ENCODE measurements at regions not wholly inside any gene's neighbourhood (a gene's known extent, or its start where the extent isn't known, plus 50 kb on each side); places are given as distances from the start of the nearest gene placed in this dataset.

DNA sequence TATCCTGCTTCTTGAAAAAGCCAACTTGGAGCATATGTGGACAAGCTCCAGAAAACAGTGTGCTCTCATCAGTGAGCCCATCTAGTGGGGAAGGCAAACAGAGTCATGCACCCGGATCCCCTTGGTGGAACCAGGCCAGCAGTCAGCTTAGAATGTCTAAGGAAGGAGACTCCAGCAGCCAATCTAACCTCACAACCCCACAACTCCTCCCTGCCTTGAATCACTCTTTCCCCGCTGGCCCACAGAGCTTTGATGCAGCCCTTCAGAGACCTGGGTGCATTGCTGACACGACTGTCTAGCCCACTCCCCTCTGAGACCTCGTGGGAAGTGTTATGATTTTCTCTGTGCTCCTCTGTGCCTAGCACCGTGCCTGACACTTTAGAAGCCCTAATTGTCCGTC, 623.7 kb downstream of the BNC2 start:
- H2AFZ ChIP-seq (ENCODE audit: low read length): no peak overlapping the region
- H3K36me3 ChIP-seq (ENCODE audit: insufficient read depth, low read length): no peaks in the 10 kb centered on the region
- peaks cover 29% of the 10 kb centered on the region for H3K4me1 ChIP-seq (ENCODE audit: insufficient read depth, low read length)
- DNase-seq (ENCODE audit: insufficient read length, low spot score, missing footprints): peak; percentile 26
- no peak overlapping the region for H3K4me3 ChIP-seq (ENCODE audit: insufficient read depth, low read length)
- no peak for TF ChIP-seq CTCF (IDR thresholded peaks at IDR 0.05; ENCODE audit: extremely low read depth, low read depth, low read length)
- H3K27ac ChIP-seq (ENCODE audit: low read depth, low read length): peak overlapping the region; percentile 60
- H4K20me1 ChIP-seq (ENCODE audit: insufficient read depth, low read length): no peaks in the 10 kb centered on the region
- H3K79me2 ChIP-seq (ENCODE audit: insufficient read depth, low read length): no peaks in the 10 kb centered on the region
- peak overlapping the region; percentile 45 for H3K4me2 ChIP-seq (ENCODE audit: insufficient read depth, low read length)
- H3K9me3 ChIP-seq (ENCODE audit: low read depth, low read length): no peaks in the 10 kb centered on the region
- no peaks in the 10 kb centered on the region for H3K27me3 ChIP-seq (ENCODE audit: insufficient read depth, low read length)

GRCh38 chr9:16247188-16247875, 623.1 kb downstream of the BNC2 start:
- H3K27ac ChIP-seq (ENCODE audit: low read depth, low read length): peak overlapping the region; percentile 60
- TF ChIP-seq CTCF (IDR thresholded peaks at IDR 0.05; ENCODE audit: extremely low read depth, low read depth, low read length): no peak
- no peaks in the 10 kb centered on the region for H3K36me3 ChIP-seq (ENCODE audit: insufficient read depth, low read length)
- peak overlapping the region; percentile 1 for H2AFZ ChIP-seq (ENCODE audit: low read length)
- H3K4me3 ChIP-seq (ENCODE audit: insufficient read depth, low read length): no peak overlapping the region
- H3K79me2 ChIP-seq (ENCODE audit: insufficient read depth, low read length): no peaks in the 10 kb centered on the region
- peak; percentile 48 for DNase-seq (ENCODE audit: insufficient read length, low spot score, missing footprints)
- H3K27me3 ChIP-seq (ENCODE audit: insufficient read depth, low read length): no peaks in the 10 kb centered on the region
- H4K20me1 ChIP-seq (ENCODE audit: insufficient read depth, low read length): no peaks in the 10 kb centered on the region
- peaks cover 27% of the 10 kb centered on the region for H3K4me1 ChIP-seq (ENCODE audit: insufficient read depth, low read length)
- no peaks in the 10 kb centered on the region for H3K9me3 ChIP-seq (ENCODE audit: low read depth, low read length)
- H3K4me2 ChIP-seq (ENCODE audit: insufficient read depth, low read length): peak overlapping the region; percentile 45

GRCh38 chr9:16248822-16249221, 621.6 kb downstream of the BNC2 start:
- no peak overlapping the region for H3K27ac ChIP-seq (ENCODE audit: low read depth, low read length)
- H4K20me1 ChIP-seq (ENCODE audit: insufficient read depth, low read length): no peaks in the 10 kb centered on the region

More at GRCh38 chr9:16248822-16249221, 621.6 kb downstream of the BNC2 start:
- Histone ChIP-seq H3K4me1 (ENCODE audit: insufficient read depth, low read length) (peaks cover 27% of the 10 kb centered on the region), H3K9me3 (ENCODE audit: low read depth, low read length) (no peaks in the 10 kb centered on the region), H2AFZ (ENCODE audit: low read length) (no peak overlapping the region), H3K4me2 (ENCODE audit: insufficient read depth, low read length) (no peak overlapping the region), H3K79me2 (ENCODE audit: insufficient read depth, low read length) (no peaks in the 10 kb centered on the region), H3K4me3 (ENCODE audit: insufficient read depth, low read length) (no peak overlapping the region), H3K36me3 (ENCODE audit: insufficient read depth, low read length) (no peaks in the 10 kb centered on the region), H3K27me3 (ENCODE audit: insufficient read depth, low read length) (no peaks in the 10 kb centered on the region)
- DNase-seq (ENCODE audit: insufficient read length, low spot score, missing footprints): no peak
- TF ChIP-seq CTCF (IDR thresholded peaks at IDR 0.05; ENCODE audit: extremely low read depth, low read depth, low read length): no peak

Data from osteoblast (primary cell).